Amniotic epithelial cell (primary cell): ENCODE measurements at regions not wholly inside any gene's neighbourhood (a gene's known extent, or its start where the extent isn't known, plus 50 kb on each side); places are given as distances from the start of the nearest gene placed in this dataset.
"Not testable (repeated sequence)": the region's sequence is repeated elsewhere in the genome, so short reads cannot be mapped to it uniquely, and the experiment has no call there.

Source experiments
- DNase-seq: peaks from one replicate; pipeline ENCODE4 v3.0.0-alpha.2; 2010; ENCODE audit warnings: low read depth

GRCh38 chr1:201726700-201727099 lies 102.3 kb upstream of the IPO9 start:
- DNase-seq: peak; percentile 65

GRCh38 chr1:201728731-201729130 lies 100.2 kb upstream of the IPO9 start:
- no peak for DNase-seq

- no peak for DNase-seq
These were observed 98.9 kb upstream of the IPO9 start for GRCh38 chr1:201729973-201730608.

- no peak for DNase-seq
These were observed 98.3 kb upstream of the IPO9 start for GRCh38 chr1:201730611-201731010.

GRCh38 chr1:201731142-201731541 lies 97.8 kb upstream of the IPO9 start:
- no peak for DNase-seq

- no peak for DNase-seq
These were observed 97.4 kb upstream of the IPO9 start for GRCh38 chr1:201731592-201731991.

GRCh38 chr1:201732351-201732750 lies 96.6 kb upstream of the IPO9 start:
- peak; percentile 87 for DNase-seq

GRCh38 chr1:201734221-201734620 lies 94.7 kb upstream of the IPO9 start:
- DNase-seq: not testable (repeated sequence)

GRCh38 chr1:201734786-201735185 lies 94.2 kb upstream of the IPO9 start:
- DNase-seq: no peak

- no peak for DNase-seq
These were observed 92.1 kb upstream of the IPO9 start for GRCh38 chr1:201736707-201737320.

GRCh38 chr1:201737352-201738060 lies 91.5 kb upstream of the IPO9 start:
- peak; percentile 73 for DNase-seq

GRCh38 chr1:201739080-201739479 lies 89.9 kb upstream of the IPO9 start:
- DNase-seq: no peak

GRCh38 chr1:201739492-201740085 lies 89.4 kb upstream of the IPO9 start:
- DNase-seq: no peak

- no peak for DNase-seq
These were observed 88.8 kb upstream of the IPO9 start for GRCh38 chr1:201740086-201740541.

GRCh38 chr1:201740670-201741111 lies 88.3 kb upstream of the IPO9 start:
- no peak for DNase-seq

- no peak for DNase-seq
These were observed 87.1 kb upstream of the IPO9 start for GRCh38 chr1:201741763-201742342.

- peak; percentile 69 for DNase-seq
These were observed 86.5 kb upstream of the IPO9 start for GRCh38 chr1:201742476-201742875.

- no peak for DNase-seq
These were observed 85.8 kb upstream of the IPO9 start for GRCh38 chr1:201742955-201743805.

GRCh38 chr1:201745023-201745422 lies 83.9 kb upstream of the IPO9 start:
- peak; percentile 88 for DNase-seq

GRCh38 chr1:201746156-201746555 lies 82.8 kb upstream of the IPO9 start:
- DNase-seq: no peak

- DNase-seq: no peak
These were observed 81.7 kb upstream of the IPO9 start for GRCh38 chr1:201747261-201747660.
